PC-3 (cell line): ENCODE measurements at regions not wholly inside any gene's neighbourhood (a gene's known extent, or its start where the extent isn't known, plus 50 kb on each side); places are given as distances from the start of the nearest gene placed in this dataset.

Experiments
- CTCF ChIP-seq: fragments of 300-600 bp; sonication (generic); conservative IDR thresholded peaks from 2 replicates; pipeline ENCODE4 v1.5.1; 2017; ENCODE audit warnings: antibody characterized with exemption, low read depth, mild to moderate bottlenecking, low read length
- EZH2 ChIP-seq: fragments of 300-600 bp; sonication (generic); IDR thresholded peaks from one replicate; pipeline ENCODE4 v1.6.1; 2017; ENCODE audit warnings: antibody characterized with exemption, mild to moderate bottlenecking, low read length; ENCODE audit not compliant: unreplicated experiment
- EZH2phosphoT487 ChIP-seq: fragments of 300-600 bp; sonication (generic); IDR thresholded peaks from 2 replicates; pipeline ENCODE4 v1.6.1; 2018; ENCODE audit warnings: mild to moderate bottlenecking, antibody characterized with exemption, low read length, borderline replicate concordance

DNA sequence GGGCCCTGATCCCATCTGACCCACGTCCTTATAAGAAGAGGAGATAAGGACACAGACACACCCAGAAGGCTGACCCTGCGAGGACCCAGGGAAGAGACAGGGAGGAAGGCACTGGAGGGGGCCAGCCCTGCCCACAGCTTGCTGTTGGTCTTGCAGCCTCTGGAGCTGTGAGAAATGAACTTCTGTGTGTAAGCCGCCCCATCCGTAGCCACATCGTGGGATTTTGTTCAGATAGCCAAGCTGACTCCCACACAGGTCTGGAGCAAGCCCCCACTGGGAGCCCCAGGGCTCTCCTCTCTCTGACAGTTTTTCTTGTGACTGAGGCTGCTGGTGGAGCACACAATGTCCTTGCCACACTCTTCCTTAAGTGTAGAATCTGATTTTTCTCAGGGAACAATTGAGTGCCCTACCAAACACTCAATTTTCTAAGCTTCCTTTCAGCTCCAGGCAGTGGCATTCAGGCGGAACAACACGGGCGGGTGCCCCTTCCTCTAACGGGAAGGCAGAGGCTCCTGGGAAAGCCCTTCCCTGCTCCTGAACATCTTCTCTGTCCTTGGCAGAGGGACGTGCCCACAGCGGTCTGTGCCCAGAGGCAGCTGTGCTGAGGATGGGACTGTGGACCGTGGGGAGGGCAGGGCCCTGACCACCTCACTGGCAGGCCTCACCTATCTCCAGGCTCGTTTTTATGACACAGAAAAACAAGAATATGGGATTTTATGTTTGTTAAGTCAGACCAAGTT, 160.6 kb upstream of the SHH start:
- no peak for TF ChIP-seq EZH2
- TF ChIP-seq CTCF = no peak
- no peak for TF ChIP-seq EZH2phosphoT487
